Lower leg skin (tissue), 3 donors: ENCODE measurements at regions not wholly inside any gene's neighbourhood (a gene's known extent, or its start where the extent isn't known, plus 50 kb on each side); places are given as distances from the start of the nearest gene placed in this dataset.

Source experiments
- CTCF ChIP-seq, 3 donors: fragments of 450-650 bp; IDR thresholded peaks; one replicate each; pipeline ENCODE4 v1.5.1; 2016; ENCODE audit warnings: antibody characterized with exemption in 3 of 3, mild to moderate bottlenecking in 3 of 3, moderate library complexity in 2 of 3
- POLR2A ChIP-seq, 2 donors: fragments of 450-650 bp; IDR thresholded peaks; one replicate each; pipeline ENCODE4 v1.6.1; 2016 to 2017; ENCODE audit warnings: antibody characterized with exemption in 2 of 2, mild to moderate bottlenecking in 1 of 2, moderate library complexity in 1 of 2

DNA sequence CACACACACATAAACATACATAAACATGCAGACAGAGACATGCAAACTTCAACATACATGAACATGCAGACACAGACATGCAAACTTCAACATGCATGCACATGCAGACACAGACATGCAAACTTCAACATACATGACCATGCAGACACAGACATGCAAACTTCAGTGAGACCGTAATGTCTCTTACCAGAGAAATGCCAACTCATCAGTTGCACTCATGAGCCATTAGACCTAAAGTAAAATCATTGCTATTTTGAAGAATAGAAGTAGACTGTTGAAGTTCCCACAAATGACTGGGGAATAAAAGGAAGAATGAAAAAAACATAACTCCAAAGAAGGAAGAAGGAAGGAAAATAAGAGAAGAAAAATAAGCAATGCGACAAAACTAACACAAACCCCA lies 1044.0 kb upstream of the TMEM132C start:
- TF ChIP-seq CTCF (IDR thresholded peaks at IDR 0.05) (no peak), POLR2A (IDR thresholded peaks at IDR 0.05) (no peak)
